ENCODE measurements at regions not wholly inside any gene's neighbourhood (a gene's known extent, or its start where the extent isn't known, plus 50 kb on each side); places are given as distances from the start of the nearest gene placed in this dataset.

GRCh38 chr21:38675182-38675824, 130.4 kb upstream of the ETS2 start:
- TF ChIP-seq, protein P1, sequence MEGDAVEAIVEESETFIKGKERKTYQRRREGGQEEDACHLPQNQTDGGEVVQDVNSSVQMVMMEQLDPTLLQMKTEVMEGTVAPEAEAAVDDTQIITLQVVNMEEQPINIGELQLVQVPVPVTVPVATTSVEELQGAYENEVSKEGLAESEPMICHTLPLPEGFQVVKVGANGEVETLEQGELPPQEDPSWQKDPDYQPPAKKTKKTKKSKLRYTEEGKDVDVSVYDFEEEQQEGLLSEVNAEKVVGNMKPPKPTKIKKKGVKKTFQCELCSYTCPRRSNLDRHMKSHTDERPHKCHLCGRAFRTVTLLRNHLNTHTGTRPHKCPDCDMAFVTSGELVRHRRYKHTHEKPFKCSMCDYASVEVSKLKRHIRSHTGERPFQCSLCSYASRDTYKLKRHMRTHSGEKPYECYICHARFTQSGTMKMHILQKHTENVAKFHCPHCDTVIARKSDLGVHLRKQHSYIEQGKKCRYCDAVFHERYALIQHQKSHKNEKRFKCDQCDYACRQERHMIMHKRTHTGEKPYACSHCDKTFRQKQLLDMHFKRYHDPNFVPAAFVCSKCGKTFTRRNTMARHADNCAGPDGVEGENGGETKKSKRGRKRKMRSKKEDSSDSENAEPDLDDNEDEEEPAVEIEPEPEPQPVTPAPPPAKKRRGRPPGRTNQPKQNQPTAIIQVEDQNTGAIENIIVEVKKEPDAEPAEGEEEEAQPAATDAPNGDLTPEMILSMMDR (IDR thresholded peaks at IDR 0.05; ENCODE audit: low read depth, low read length) = no peak
- TF ChIP-seq MYC (IDR thresholded peaks at IDR 0.05; ENCODE audit: low read depth, low read length) = no peak
- no peak for TF ChIP-seq POLR2A (IDR thresholded peaks at IDR 0.05; ENCODE audit: extremely low read depth, insufficient read length)
